ENCODE measurements at regions not wholly inside any gene's neighbourhood (a gene's known extent, or its start where the extent isn't known, plus 50 kb on each side); places are given as distances from the start of the nearest gene placed in this dataset.
"Not testable (repeated sequence)": the region's sequence is repeated elsewhere in the genome, so short reads cannot be mapped to it uniquely, and the experiment has no call there.

GRCh38 chr1:101492144-101492543 lies 255.3 kb downstream of the S1PR1 start:
- not testable (repeated sequence) for FAIRE-seq

DNA sequence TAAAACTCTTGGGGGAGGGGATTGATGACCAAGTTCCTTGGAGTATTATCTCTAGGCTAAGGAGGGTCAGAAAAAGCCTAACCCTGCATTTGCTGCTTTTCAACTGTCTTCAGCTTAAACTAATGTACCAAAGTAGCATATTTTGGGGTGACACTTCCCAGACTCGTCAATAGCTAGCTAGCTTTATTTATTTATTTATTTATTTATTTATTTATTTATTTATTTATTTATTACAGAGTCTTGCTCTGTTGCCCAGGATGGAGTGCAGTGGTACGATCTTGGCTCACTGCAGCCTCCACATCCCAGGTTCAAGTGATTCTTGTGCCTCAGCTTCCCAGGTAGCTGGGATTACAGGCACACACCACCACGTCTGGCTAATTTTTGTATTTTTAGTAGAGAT lies 257.1 kb downstream of the S1PR1 start:
- FAIRE-seq, result not testable (repeated sequence)

- no peak for FAIRE-seq
Measured at GRCh38 chr1:101496109-101496508, 259.3 kb downstream of the S1PR1 start.

DNA sequence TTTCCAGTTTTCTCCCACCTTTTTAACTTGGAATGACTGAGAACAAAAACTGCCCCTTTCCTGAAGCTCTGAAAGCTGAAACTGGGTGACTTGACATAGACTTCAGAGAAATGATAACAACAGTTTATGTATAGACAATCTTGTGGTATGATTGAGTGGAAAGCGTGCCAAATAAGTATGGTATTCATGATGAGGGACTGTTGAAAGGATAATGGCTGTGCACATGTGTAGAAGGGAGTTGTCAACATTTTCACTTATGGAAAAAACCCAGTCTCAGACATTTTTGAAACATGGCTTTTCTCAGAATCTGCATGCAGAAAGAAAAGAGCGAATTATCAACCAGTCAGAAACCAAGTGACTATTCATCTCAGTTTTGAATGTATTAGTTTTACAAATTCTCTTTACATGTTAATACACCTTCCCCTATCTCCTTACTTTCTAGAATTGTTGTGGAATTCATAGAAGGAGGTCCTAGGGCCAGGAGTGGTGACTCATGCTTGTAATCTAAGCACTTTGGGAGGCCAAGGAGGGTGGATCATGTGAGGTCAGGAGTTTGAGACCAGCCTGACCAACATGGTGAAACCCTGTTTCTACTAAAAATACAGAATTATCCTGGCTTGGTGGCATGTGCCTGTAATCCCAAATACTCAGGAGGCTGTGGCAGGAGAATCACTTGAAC lies 261.2 kb downstream of the S1PR1 start:
- no peak for FAIRE-seq

DNA sequence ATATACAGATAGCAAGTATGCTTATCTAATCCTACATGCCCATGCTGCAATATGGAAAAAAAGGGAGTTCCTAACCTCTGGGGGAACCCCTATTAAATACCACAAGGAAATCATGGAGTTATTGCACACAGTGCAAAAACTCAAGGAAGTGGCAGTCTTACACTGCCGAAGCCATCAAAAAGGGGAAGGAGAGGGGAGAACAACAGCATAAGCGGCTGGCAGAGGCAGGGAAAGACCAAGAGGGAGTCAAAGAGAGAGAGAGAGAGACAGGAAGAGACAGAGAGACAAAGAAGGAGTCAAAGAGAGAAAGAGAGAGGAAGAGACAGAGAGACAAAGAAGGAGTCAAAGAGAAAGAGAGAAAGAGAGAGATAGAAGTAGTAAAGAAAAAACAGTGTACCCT lies 267.3 kb downstream of the S1PR1 start:
- not testable (repeated sequence) for FAIRE-seq

GRCh38 chr1:101505240-101505639 lies 268.4 kb downstream of the S1PR1 start:
- FAIRE-seq, result not testable (repeated sequence)

GRCh38 chr1:101506541-101507164 lies 269.8 kb downstream of the S1PR1 start:
- peak; percentile 94 for FAIRE-seq

- FAIRE-seq, result no peak
Measured at GRCh38 chr1:101507547-101507971, 270.7 kb downstream of the S1PR1 start.

DNA sequence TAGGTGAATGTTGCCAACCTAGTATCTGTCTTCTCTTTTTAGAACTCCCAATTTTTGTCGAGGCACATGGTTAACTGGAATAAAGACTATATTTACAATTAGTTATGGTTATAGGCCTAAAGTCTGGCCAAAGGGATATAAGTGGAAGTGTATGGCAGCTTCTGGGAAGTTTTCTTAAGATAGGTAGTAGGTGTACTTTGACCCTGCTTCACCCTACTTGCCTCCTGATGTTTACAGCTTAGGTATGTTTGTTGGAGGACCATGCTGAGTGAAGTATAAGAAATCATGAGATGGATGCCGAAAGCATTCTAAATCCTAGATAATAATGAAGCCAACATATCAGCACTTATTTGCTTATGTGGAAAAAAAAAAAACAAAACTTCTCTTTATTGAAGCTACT lies 272.1 kb downstream of the S1PR1 start:
- no peak for FAIRE-seq

- no peak for FAIRE-seq
Measured at GRCh38 chr1:101509370-101509769, 272.6 kb downstream of the S1PR1 start.

- FAIRE-seq, result no peak
Measured at GRCh38 chr1:101511202-101511891, 274.5 kb downstream of the S1PR1 start.

DNA sequence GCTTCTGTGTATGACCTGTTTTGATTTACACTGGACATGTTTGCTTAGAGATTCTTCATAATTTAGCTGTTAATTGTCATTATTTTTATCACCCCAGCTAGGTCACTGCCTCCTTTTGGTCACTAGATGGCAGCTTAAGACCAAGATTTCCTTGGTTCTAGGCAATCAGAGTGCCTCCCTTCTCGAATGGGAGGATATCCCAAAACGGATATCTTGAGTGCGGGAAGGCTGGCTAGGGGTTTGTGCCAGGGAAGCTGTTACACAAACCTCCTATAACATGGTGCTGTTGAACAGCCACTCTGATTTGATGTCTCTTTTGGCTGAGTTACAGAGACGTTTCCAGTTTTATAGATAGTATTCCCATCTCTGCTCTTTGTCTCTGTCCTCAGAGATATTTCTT lies 283.5 kb downstream of the S1PR1 start:
- no peak for FAIRE-seq

DNA sequence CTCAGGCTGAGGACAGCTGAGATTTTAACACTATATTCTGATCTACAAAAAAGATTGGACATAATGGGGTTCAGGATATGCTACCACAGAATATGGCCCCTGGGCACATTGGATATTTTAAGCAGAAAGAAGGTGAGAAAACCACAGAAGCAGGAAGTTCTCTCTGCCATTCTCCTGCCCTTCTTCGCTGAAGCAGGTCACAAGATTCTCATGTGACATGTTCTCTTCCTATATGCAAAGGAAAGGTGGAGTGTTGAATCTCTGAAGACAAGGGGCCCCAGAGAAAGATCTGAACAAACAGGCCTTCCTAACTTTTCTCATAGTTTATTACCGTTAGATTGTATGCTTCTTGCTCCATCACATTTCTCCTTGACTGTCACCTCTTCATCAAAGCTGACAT lies 285.7 kb downstream of the S1PR1 start:
- no peak for FAIRE-seq

- no peak for FAIRE-seq
Measured at GRCh38 chr1:101526813-101527212, 290.0 kb downstream of the S1PR1 start.

GRCh38 chr1:101532377-101532776 lies 295.6 kb downstream of the S1PR1 start:
- FAIRE-seq, result no peak

DNA sequence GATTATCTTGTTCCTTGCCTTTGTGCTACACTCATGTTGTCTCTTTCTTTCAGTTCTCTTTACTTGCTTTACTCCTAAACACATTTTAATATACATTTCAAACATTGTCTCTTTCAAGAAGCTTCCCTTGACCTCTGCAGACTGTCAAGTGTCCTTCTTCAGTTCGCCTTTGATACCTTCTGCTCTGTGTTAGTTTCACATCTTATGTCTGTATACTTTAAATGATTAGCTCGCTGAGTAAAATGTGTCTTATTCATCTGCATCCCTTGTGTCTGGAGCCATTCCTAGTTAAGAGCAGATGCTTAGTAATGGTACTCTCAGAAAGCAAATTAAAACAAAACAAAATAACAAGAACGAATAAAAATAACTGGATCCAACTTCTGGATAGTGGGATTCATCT lies 303.3 kb downstream of the S1PR1 start:
- FAIRE-seq, result no peak

DNA sequence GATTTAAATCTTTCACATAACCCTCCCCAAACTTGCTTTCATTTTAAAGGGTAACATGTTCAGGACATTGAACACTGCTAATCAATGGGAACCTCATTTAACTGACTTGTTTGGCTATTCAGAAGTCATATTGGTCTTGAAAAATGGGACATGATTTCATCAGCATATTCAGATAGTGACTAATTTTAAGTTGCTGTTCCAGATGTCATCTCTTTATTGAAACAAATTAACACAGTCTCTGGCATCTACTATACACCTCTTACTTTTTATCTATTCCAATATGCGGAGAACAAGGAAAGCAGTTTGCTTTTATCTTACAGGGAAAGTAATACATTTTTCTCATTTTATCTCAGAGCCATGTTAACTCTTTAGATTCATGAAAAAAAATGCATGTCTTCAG lies 310.1 kb downstream of the S1PR1 start:
- no peak for FAIRE-seq

DNA sequence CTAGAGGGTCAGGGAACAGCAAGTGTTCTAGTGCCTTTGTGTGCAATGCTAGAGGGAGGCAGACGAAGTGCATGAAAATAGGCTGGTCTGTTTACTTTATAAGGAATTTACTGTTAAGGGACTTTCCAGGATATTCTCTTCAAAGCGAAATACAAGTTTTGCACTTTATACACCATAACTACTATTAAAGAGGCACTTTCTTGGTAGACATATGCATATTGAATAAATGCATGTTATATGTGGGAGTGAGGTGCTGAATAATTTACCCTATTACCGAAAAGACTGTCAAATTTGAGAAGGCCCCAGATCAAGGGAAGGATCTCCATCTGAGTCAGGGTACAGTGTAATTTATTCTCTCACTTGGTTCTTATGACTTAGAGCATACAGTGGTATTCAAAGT lies 310.5 kb downstream of the S1PR1 start:
- FAIRE-seq, result no peak

DNA sequence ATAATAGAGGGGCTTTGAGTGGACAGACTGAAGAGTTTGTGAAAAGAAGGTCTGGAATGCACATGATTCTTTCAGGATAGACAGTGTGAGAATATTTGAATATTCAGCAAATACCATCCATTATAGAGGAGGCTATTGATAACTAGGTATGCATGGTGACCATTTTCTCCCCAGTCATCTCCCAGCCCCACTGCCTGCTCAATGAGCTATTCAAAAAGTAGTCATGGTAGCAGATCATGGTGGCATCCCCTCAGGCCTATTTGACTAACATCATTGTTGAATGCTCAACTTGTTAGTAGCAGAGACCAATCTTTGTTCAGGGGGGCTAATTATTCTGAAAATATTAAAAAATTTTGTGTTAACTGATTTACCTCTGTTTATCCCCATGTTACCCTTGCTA lies 311.6 kb downstream of the S1PR1 start:
- FAIRE-seq, result no peak

DNA sequence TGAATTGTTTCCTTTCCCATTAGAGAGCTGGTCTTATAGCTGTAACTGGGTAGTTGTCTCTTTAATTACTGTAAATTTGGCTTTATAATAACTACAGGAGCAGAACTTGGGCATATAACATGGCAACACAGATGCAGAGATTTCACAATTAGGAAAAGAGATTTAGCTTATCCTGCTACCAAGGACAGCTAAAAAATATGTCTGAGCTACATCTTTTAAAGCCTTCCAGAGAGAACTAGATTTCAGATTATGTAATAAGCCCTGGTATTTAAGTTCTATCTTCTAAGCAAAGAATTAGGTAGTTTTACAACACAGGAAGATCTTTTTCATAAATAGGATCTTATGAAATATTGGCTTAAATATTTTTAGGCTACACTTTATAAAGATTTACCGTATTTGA lies 313.8 kb downstream of the S1PR1 start:
- FAIRE-seq, result no peak

DNA sequence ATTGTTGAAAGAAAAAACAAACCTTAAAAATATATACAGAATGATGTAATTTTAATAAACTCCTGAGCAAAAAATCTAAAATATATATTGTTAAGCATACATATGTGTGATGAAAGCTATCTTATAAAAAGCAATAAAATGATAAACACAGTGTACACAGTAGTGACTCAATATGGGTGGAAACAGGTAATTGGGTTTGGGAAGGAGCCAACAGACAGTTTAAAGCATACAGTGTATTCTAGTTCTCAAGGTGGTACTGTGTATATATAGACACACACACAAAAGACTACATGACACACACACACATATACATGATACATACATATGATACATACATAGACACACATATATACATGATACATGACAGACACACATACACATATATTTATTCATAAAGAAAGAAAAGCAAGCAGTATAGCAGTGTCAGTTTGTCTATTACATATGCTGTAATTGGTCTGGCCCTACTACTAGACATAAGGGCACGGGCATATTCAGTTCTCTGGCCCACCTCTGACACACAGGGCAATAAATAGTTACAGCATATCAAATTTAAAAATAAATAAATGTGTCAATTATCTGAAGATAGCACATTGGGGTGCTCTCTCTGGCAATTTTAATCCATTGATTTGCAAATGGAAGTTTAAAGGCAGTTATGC lies 330.2 kb downstream of the S1PR1 start:
- no peak for FAIRE-seq

- FAIRE-seq, result peak; percentile 68
Measured at GRCh38 chr1:101567582-101568189, 330.9 kb downstream of the S1PR1 start.

DNA sequence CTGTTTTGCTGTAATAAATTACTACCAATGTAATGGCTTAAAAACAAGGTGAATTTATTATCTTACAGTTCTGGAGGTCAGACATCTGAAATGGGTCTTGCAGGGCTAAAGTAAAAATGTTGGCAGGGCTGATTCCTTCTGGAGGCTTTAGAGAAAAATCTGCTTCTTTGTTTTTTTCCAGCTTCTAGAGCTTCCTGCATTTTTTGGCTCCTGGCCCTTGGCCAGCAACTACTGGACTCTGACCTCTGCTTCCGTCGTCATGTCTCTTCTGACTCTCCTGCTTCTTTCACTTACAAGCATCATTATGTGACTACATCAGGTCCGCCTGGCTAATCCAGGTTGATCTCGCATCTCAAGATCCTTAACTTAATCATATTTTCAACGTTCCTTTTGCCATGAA lies 350.9 kb downstream of the S1PR1 start:
- FAIRE-seq, result no peak
